IMR-90 (cell line): ENCODE measurements at regions not wholly inside any gene's neighbourhood (a gene's known extent, or its start where the extent isn't known, plus 50 kb on each side); places are given as distances from the start of the nearest gene placed in this dataset.

Source experiments
- ATAC-seq: fragments of 200-7000 bp; cut with Tn5 transposase; 2 replicates; pipeline ENCODE4 v1.9.1; 2020; ENCODE audit warnings: low read depth, mild to moderate bottlenecking, moderate library complexity
- BruUV-seq: library from RNA; stranded (reverse); fragments of 400-500 nt; replicated peaks from 2 replicates; lab custom pipeline; 2021; lab: Mats Ljungman, UMichigan
- CTCF ChIA-PET: fragments of 300-600 bp; formaldehyde crosslinking; extraction: SDS; loops from one replicate; lab custom pipeline; 2021; ENCODE audit warnings: antibody characterized with exemption; lab: Yijun Ruan, JAX
- POLR2A ChIA-PET: fragments of 300-600 bp; sonication (Branson Sonifier 250); formaldehyde crosslinking; loops from one replicate; lab custom pipeline; 2022; ENCODE audit warnings: antibody characterized with exemption; ENCODE audit not compliant: unreplicated experiment; lab: Charles Lee
- DNase-seq: peaks from one replicate; pipeline ENCODE4 v3.0.0; 2013
- H2AFZ ChIP-seq: replicated peaks from 2 replicates; pipeline ENCODE3; 2013; ENCODE audit warnings: low read length, mild to moderate bottlenecking; ENCODE audit not compliant: poor library complexity
- H2AK5ac ChIP-seq: 2 replicates; pipeline ENCODE4 v1.6.1; 2013; ENCODE audit warnings: low read depth, low read length, inconsistent platforms
- H2AK9ac ChIP-seq: replicated peaks from 2 replicates; pipeline ENCODE3; 2013; ENCODE audit warnings: mild to moderate bottlenecking, low read depth, low read length, moderate library complexity; ENCODE audit not compliant: poor library complexity
- H2BK120ac ChIP-seq: 2 replicates; pipeline ENCODE4 v1.6.1; 2013; ENCODE audit warnings: low read depth, low read length, inconsistent platforms
- H2BK15ac ChIP-seq: 3 replicates; pipeline ENCODE4 v1.6.1; 2013; ENCODE audit warnings: low read depth, low read length, inconsistent platforms
- H2BK20ac ChIP-seq: 2 replicates; pipeline ENCODE4 v1.6.1; 2013; ENCODE audit warnings: low read depth, mild to moderate bottlenecking, inconsistent platforms, low read length, moderate library complexity
- H2BK5ac ChIP-seq: 2 replicates; pipeline ENCODE4 v1.6.1; 2013; ENCODE audit warnings: mild to moderate bottlenecking, low read depth, low read length, inconsistent platforms; ENCODE audit not compliant: poor library complexity, severe bottlenecking
- H3K14ac ChIP-seq: replicated peaks from 2 replicates; pipeline ENCODE4 v1.6.1; 2013; ENCODE audit warnings: low read depth, low read length, inconsistent platforms
- H3K18ac ChIP-seq: 2 replicates; pipeline ENCODE4 v1.6.1; 2013; ENCODE audit warnings: low read depth, low read length, control low read depth
- H3K23ac ChIP-seq: 2 replicates; pipeline ENCODE4 v1.6.1; 2013; ENCODE audit warnings: low read depth, low read length, inconsistent platforms
- H3K27ac ChIP-seq: 2 replicates; pipeline ENCODE4 v1.5.1; 2013; ENCODE audit warnings: mild to moderate bottlenecking, control low read depth, low read length; ENCODE audit not compliant: insufficient read depth
- H3K27me3 ChIP-seq: 2 replicates; pipeline ENCODE4 v1.6.1; 2013; ENCODE audit warnings: low read length; ENCODE audit not compliant: control insufficient read depth, insufficient read depth
- H3K36me3 ChIP-seq: 2 replicates; pipeline ENCODE4 v1.6.1; 2013; ENCODE audit warnings: low read length, mixed read lengths; ENCODE audit not compliant: control insufficient read depth, insufficient read depth
- H3K4ac ChIP-seq: 2 replicates; pipeline ENCODE4 v1.6.1; 2013; ENCODE audit warnings: low read depth, low read length, inconsistent platforms
- H3K4me1 ChIP-seq: 2 replicates; pipeline ENCODE4 v1.6.1; 2013; ENCODE audit warnings: low read length, mixed read lengths; ENCODE audit not compliant: control insufficient read depth, insufficient read depth
- H3K4me2 ChIP-seq: 2 replicates; pipeline ENCODE4 v1.6.1; 2013; ENCODE audit warnings: low read depth, mild to moderate bottlenecking, control low read depth, low read length, moderate library complexity
- H3K4me3 ChIP-seq: 2 replicates; pipeline ENCODE4 v1.5.1; 2013; ENCODE audit warnings: low read depth, mild to moderate bottlenecking, control low read depth, low read length, moderate library complexity; ENCODE audit not compliant: insufficient read depth
- H3K56ac ChIP-seq: 2 replicates; pipeline ENCODE4 v1.6.1; 2013; ENCODE audit warnings: low read length, inconsistent platforms; ENCODE audit not compliant: insufficient read depth; ENCODE audit errors: extremely low read depth
- H3K79me1 ChIP-seq, 2 experiments: 2 replicates each; pipeline ENCODE4 v1.6.1; 2013; ENCODE audit warnings: low read length in 2 of 2, inconsistent platforms in 1 of 2, low read depth in 1 of 2
- H3K9ac ChIP-seq: 2 replicates; pipeline ENCODE4 v1.6.1; 2013; ENCODE audit warnings: low read depth, low read length, control low read depth
- H3K9me1 ChIP-seq: 2 replicates; pipeline ENCODE4 v1.6.1; 2013; ENCODE audit warnings: low read length, inconsistent platforms; ENCODE audit not compliant: insufficient read depth
- H3K9me3 ChIP-seq: 2 replicates; pipeline ENCODE4 v1.6.1; 2013; ENCODE audit warnings: low read length; ENCODE audit not compliant: control insufficient read depth, insufficient read depth
- H4K20me1 ChIP-seq: 2 replicates; pipeline ENCODE4 v1.6.1; 2013; ENCODE audit warnings: low read length, inconsistent platforms; ENCODE audit not compliant: insufficient read depth
- H4K5ac ChIP-seq: 2 replicates; pipeline ENCODE4 v1.6.1; 2013; ENCODE audit warnings: mild to moderate bottlenecking, low read depth, low read length, control low read depth
- H4K8ac ChIP-seq, 2 experiments: 2 replicates each; pipeline ENCODE4 v1.6.1; 2013; ENCODE audit warnings: low read depth in 2 of 2, low read length in 2 of 2, control low read depth in 1 of 2, inconsistent platforms in 1 of 2
- H4K91ac ChIP-seq: 2 replicates; pipeline ENCODE4 v1.6.1; 2013; ENCODE audit warnings: low read depth, low read length, inconsistent platforms; ENCODE audit not compliant: insufficient read depth
- CEBPB ChIP-seq: IDR thresholded peaks from 2 replicates; pipeline ENCODE4 v1.6.1; 2012; ENCODE audit warnings: low read depth, low read length, improper control_type of control experiment
- ELK1 ChIP-seq: fragments of 150-350 bp; IDR thresholded peaks from 2 replicates; pipeline ENCODE4 v1.6.1; 2016; ENCODE audit warnings: low read depth, mild to moderate bottlenecking, low read length, moderate library complexity, borderline replicate concordance
- FOS ChIP-seq: fragments of 150-350 bp; IDR thresholded peaks from 2 replicates; pipeline ENCODE4 v1.6.1; 2016; ENCODE audit warnings: low read depth, low read length
- MAFK ChIP-seq: IDR thresholded peaks from 2 replicates; pipeline ENCODE4 v1.6.1; 2012; ENCODE audit warnings: low read depth, low read length, improper control_type of control experiment
- MAZ ChIP-seq: IDR thresholded peaks from 2 replicates; pipeline ENCODE4 v1.6.1; 2012; ENCODE audit warnings: low read depth, mild to moderate bottlenecking, low read length, improper control_type of control experiment, moderate library complexity, borderline replicate concordance
- NFE2L2 ChIP-seq: fragments of 150-350 bp; IDR thresholded peaks from 2 replicates; pipeline ENCODE4 v1.6.1; 2016; ENCODE audit warnings: low read depth, mild to moderate bottlenecking, low read length
- POLR2A ChIP-seq: IDR thresholded peaks from 2 replicates; pipeline ENCODE4 v1.6.1; 2012; ENCODE audit warnings: mild to moderate bottlenecking, low read depth, low read length
- RAD21 ChIP-seq: IDR thresholded peaks from 2 replicates; pipeline ENCODE4 v1.6.1; 2012; ENCODE audit warnings: low read length, improper control_type of control experiment
- RCOR1 ChIP-seq: IDR thresholded peaks from 2 replicates; pipeline ENCODE4 v1.6.1; 2012; ENCODE audit warnings: mild to moderate bottlenecking, low read length, improper control_type of control experiment; ENCODE audit not compliant: insufficient replicate concordance
- RFX5 ChIP-seq: IDR thresholded peaks from 2 replicates; pipeline ENCODE4 v1.8.0; 2012; ENCODE audit warnings: low read depth, mild to moderate bottlenecking, low read length, moderate library complexity
- SMC3 ChIP-seq: fragments of 150-350 bp; IDR thresholded peaks from 2 replicates; pipeline ENCODE4 v1.6.1; 2016; ENCODE audit warnings: low read depth, mild to moderate bottlenecking, antibody characterized with exemption, low read length, moderate library complexity
- WGBS, 2 experiments: methylation state at CpG; one replicate each; pipeline versions ENCODE4 v1.1.5 to v1.1.7; 2013; ENCODE audit warnings: missing lambda C conversion rate in 2 of 2; ENCODE audit not compliant: insufficient read length in 1 of 2; ENCODE audit errors: extremely low coverage in 2 of 2; 5-methylcytosine and 5-hydroxymethylcytosine counted together
- dilution Hi-C: fragments of 300-500 bp; cut with HindIII; formaldehyde crosslinking; loops from one replicate; pipeline ENCODE4 v1.14.3; 2018; ENCODE audit warnings: low sequenced_read_pairs; ENCODE audit not compliant: unreplicated experiment
- in situ Hi-C: fragments of 300-500 bp; cut with MboI; formaldehyde crosslinking; loops from 3 replicates; pipeline ENCODE4 v1.14.3; 2019; ENCODE audit warnings: low sequenced_read_pairs, inconsistent platforms, mixed read lengths
- intact Hi-C: fragments of 100-400 bp; cut with micrococcal nuclease; formaldehyde crosslinking; loops from 2 replicates; pipeline ENCODE4 v1.10.0; 2022
- TF ChIP-seq, protein P1 (sequence below): conservative IDR thresholded peaks from 2 replicates; pipeline ENCODE4 v1.5.1; 2012; ENCODE audit warnings: mild to moderate bottlenecking, low read depth, low read length, improper control_type of control experiment

- H3K9ac ChIP-seq = no peak overlapping the region
- no peak overlapping the region for H4K8ac ChIP-seq
- no peak for ATAC-seq
- no peak overlapping the region for H2BK5ac ChIP-seq
- 66% methylated on average over 10 of the region's 35 CpGs; no CpG with 5 or more reads in 1 of the 2 experiments for WGBS, 2 experiments
- H3K4me2 ChIP-seq = no peak overlapping the region
- H3K4me1 ChIP-seq = no peaks in the 10 kb centered on the region
- no peak overlapping the region for H2BK15ac ChIP-seq
- no peak for DNase-seq
- no peaks in the 10 kb centered on the region for H3K27me3 ChIP-seq
- no peak overlapping the region for H3K27ac ChIP-seq
- H2AFZ ChIP-seq = no peak overlapping the region
- H2AK9ac ChIP-seq = no peak overlapping the region
- dilution Hi-C loops (no loop called here), in situ Hi-C loops (no loop called here), intact Hi-C loops (no loop called here)
- ChIA-PET CTCF (no interaction called here), POLR2A (no interaction called here)
- H3K36me3 ChIP-seq = no peaks in the 10 kb centered on the region
- no peaks in the 10 kb centered on the region for H3K9me1 ChIP-seq
- H2BK120ac ChIP-seq = no peak overlapping the region
- no peak overlapping the region for H3K4ac ChIP-seq
- no peak overlapping the region for H3K14ac ChIP-seq
- no peak overlapping the region for H3K4me3 ChIP-seq
- no peak for TF ChIP-seq FOS
- no peak for TF ChIP-seq RAD21
- no peak for TF ChIP-seq MAFK
- no peak for TF ChIP-seq MAZ
- TF ChIP-seq POLR2A = no peak
- TF ChIP-seq, protein P1, sequence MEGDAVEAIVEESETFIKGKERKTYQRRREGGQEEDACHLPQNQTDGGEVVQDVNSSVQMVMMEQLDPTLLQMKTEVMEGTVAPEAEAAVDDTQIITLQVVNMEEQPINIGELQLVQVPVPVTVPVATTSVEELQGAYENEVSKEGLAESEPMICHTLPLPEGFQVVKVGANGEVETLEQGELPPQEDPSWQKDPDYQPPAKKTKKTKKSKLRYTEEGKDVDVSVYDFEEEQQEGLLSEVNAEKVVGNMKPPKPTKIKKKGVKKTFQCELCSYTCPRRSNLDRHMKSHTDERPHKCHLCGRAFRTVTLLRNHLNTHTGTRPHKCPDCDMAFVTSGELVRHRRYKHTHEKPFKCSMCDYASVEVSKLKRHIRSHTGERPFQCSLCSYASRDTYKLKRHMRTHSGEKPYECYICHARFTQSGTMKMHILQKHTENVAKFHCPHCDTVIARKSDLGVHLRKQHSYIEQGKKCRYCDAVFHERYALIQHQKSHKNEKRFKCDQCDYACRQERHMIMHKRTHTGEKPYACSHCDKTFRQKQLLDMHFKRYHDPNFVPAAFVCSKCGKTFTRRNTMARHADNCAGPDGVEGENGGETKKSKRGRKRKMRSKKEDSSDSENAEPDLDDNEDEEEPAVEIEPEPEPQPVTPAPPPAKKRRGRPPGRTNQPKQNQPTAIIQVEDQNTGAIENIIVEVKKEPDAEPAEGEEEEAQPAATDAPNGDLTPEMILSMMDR = no peak
- no peak for TF ChIP-seq SMC3
- no peak for TF ChIP-seq NFE2L2
- no peak for TF ChIP-seq RCOR1
- no peak for TF ChIP-seq RFX5
- TF ChIP-seq ELK1 = no peak
- TF ChIP-seq CEBPB = no peak
- no TSS peak for BruUV-seq
- peaks cover 15% of the 10 kb centered on the region for H3K9me3 ChIP-seq
- no peaks in the 10 kb centered on the region for H3K79me1 ChIP-seq
- no peak overlapping the region for H4K5ac ChIP-seq
- H3K23ac ChIP-seq = no peak overlapping the region
- no peak overlapping the region for H4K91ac ChIP-seq
- H3K18ac ChIP-seq = no peak overlapping the region
- no peak overlapping the region for H3K56ac ChIP-seq
- no peak overlapping the region for H2BK20ac ChIP-seq
- no peak overlapping the region for H2AK5ac ChIP-seq
- no peaks in the 10 kb centered on the region for H4K20me1 ChIP-seq
Observed at GRCh38 chr5:28404363-28405071, 1366.1 kb upstream of the CDH9 start.
